GM08714 (cell line): ENCODE measurements at regions not wholly inside any gene's neighbourhood (a gene's known extent, or its start where the extent isn't known, plus 50 kb on each side); places are given as distances from the start of the nearest gene placed in this dataset.
"Not testable (repeated sequence)": the region's sequence is repeated elsewhere in the genome, so short reads cannot be mapped to it uniquely, and the experiment has no call there.

Experiments used
- H3K4me3 ChIP-seq: fragments of 200-500 bp; sonication (Bioruptor generic); 2 replicates; pipeline ENCODE4 v1.5.1; 2014; ENCODE audit warnings: mild to moderate bottlenecking, low read length, inconsistent platforms
- ZNF274 ChIP-seq: IDR thresholded peaks from 2 replicates; pipeline ENCODE4 v1.6.1; 2012; ENCODE audit warnings: mild to moderate bottlenecking, low read depth, low read length

GRCh38 chr2:48018480-48018879 is 112.2 kb upstream of the FBXO11 start:
- no peak overlapping the region for H3K4me3 ChIP-seq
- TF ChIP-seq ZNF274 = no peak

- H3K4me3 ChIP-seq = no peak overlapping the region
Observed at GRCh38 chr2:48026865-48027264, 120.6 kb upstream of the FBXO11 start.

DNA sequence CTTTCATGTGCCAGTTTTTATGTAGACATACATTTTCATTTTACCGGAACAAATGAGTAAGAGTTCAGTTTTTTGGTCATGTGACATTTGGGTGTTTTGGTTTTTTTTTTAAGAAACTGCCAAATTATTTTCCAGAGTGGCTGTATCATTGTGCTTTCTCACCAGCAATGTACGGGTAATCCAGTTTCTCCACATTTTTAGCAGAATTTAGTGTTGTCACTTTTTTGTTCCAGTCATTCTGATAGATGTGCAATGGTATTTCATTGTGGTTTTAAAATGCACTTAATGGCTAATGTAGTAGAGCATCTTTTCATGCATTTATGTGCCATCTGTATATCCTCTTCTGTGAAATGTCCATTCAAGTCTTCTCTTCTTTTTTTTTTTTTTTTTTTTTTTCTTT is 126.5 kb upstream of the FBXO11 start:
- no peak overlapping the region for H3K4me3 ChIP-seq
- TF ChIP-seq ZNF274 = no peak

More at GRCh38 chr2:48026865-48027264, 120.6 kb upstream of the FBXO11 start:
- no peak for TF ChIP-seq ZNF274

DNA sequence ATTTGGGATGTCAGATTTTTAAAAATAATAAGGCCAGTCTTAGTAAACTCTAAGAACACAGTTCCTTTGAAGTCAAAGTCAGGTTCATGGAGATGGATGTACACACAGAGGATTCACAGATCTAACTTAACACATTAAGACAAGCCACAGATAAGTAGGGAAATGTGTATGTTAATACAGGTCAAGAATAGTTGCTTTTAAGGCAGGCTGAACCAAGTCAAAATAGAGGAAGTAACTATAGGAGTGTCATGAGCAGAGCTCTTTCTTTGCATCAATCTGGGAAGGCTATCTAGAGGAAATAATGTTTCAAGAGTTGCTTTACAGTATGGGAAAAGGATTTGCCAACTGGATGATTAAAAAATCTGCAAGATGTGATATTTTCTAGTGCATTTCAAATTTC is 128.0 kb upstream of the FBXO11 start:
- TF ChIP-seq ZNF274 = no peak
- H3K4me3 ChIP-seq = no peak overlapping the region

DNA sequence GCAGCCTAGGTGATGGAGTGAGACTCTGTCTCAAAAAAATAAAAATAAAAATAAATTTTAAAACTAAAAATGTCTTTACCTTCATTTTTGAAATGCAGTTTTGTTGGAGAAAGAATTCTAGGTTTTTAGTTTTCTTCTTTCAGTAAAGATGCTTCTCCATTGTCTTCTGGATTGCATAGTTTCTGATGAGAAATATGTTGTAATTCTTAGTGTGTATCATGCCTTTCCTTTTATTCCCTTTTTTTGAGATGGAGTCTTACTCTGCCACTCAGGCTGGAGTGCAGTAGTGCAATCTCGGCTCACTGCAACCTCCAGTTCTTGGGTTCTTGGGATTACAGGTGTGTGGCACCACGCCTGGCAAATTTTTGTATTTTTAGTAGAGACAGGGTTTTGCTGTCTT is 130.0 kb upstream of the FBXO11 start:
- H3K4me3 ChIP-seq = no peak overlapping the region
- TF ChIP-seq ZNF274 = no peak

DNA sequence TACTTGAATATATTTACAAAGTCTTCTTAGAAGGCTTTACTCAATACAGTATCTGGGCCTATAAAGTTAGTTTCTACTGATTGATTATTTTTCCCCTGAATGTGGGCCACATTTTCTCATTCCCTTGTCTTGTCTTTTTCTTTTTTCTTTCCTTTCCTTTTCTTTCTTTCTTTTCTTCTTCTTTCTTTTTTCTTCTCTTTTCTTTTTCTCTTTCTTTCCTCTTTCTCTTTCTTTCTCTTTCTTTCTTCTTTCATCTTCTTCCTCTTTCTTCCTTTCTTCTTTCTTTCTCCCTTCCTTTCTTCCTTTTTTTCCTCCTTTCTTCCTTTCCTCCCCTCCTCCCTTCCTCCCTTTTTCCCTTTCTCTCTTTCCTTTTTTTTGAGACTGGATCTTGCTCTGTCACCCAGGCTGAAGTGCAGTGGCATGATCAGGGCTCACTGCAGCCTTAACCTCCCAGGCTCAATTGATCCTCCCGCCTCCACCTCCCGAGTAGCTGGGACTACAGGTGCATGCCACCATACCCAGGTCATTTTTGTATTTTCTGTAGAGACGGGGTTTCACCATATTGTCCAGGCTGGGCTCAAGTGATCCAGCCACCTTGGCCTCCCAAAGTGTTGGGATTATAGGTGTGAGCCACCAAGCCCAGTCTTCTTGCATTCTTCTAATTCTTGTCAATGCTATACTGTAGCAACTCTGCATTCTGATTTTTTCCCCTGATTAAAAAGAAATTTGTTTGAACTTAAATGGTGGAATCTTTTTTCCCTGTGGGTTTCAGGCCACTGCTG is 133.1 kb upstream of the FBXO11 start:
- TF ChIP-seq ZNF274 = no peak
- H3K4me3 ChIP-seq = no peak overlapping the region

GRCh38 chr2:48043131-48043700 is 136.9 kb upstream of the FBXO11 start:
- H3K4me3 ChIP-seq = no peak overlapping the region
- no peak for TF ChIP-seq ZNF274

DNA sequence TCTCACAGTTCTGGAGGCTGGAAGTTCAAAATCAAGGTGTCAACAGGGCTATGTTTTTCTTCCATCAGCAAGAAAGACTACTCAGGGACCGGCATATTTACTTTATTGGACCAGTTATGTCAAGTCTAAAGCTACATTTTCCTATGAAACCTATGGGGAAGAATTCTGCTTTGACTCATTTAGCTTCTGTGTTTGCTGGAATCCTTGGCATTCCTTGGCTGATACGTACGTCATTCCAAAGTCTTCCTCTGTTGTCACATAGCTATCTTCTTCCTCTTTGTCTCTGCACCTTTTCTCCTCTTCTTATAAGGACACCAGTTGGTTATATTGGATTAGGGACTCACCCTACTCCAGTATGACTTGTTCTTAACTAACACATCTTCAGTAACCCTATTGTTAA is 137.4 kb upstream of the FBXO11 start:
- H3K4me3 ChIP-seq = no peak overlapping the region
- no peak for TF ChIP-seq ZNF274

- no peak overlapping the region for H3K4me3 ChIP-seq
- no peak for TF ChIP-seq ZNF274
Observed at GRCh38 chr2:48045613-48046012, 139.3 kb upstream of the FBXO11 start.

- no peak for TF ChIP-seq ZNF274
- no peak overlapping the region for H3K4me3 ChIP-seq
Observed at GRCh38 chr2:48048476-48049171, 142.3 kb upstream of the FBXO11 start.

GRCh38 chr2:48049371-48049770 is 143.1 kb upstream of the FBXO11 start:
- H3K4me3 ChIP-seq = no peak overlapping the region
- no peak for TF ChIP-seq ZNF274

DNA sequence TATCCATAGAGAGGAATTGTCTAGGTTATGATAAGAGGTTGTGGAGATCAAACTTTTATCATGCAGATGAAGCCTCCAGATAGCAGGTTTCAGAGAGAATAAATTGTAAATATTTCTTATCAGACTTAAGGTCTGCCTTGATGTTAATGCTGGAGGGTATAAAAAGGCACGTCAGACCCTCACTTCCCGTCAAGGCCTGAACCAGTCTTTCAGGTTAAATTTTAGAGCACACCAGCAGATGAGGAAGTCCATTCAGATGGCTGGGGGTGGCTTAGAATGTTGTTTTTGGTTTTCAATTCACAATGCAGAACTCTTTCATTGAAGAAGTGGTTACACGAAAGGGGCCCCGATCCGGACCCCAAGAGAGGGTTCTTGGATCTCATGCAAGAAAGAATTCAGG is 144.4 kb upstream of the FBXO11 start:
- TF ChIP-seq ZNF274 = no peak

GRCh38 chr2:48059975-48060374 is 153.7 kb upstream of the FBXO11 start:
- TF ChIP-seq ZNF274 = no peak
- no peak overlapping the region for H3K4me3 ChIP-seq

More for the DNA sequence above, 144.4 kb upstream of the FBXO11 start:
- no peak overlapping the region for H3K4me3 ChIP-seq

- not testable (repeated sequence) for H3K4me3 ChIP-seq
Observed at GRCh38 chr2:48061656-48062055, 155.4 kb upstream of the FBXO11 start.

DNA sequence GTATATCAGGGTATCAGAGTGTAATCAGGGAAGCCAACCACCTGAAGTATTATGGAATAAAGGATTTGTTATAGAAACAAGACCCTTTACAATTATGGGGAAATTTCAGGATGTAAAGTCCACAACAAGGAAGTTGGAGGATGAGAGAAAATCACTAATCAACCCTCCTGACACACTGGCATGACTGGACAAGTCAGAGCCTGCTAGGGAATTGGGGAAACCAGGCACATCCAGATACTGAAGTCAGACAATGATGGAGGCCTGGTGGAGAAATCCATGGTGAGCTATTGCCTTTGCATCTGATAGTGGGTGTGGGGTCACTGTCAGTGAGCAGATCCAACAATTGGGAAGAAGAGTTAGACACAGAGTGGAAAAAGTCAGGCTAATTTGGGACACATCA is 158.8 kb upstream of the FBXO11 start:
- H3K4me3 ChIP-seq = no peak overlapping the region
- no peak for TF ChIP-seq ZNF274

DNA sequence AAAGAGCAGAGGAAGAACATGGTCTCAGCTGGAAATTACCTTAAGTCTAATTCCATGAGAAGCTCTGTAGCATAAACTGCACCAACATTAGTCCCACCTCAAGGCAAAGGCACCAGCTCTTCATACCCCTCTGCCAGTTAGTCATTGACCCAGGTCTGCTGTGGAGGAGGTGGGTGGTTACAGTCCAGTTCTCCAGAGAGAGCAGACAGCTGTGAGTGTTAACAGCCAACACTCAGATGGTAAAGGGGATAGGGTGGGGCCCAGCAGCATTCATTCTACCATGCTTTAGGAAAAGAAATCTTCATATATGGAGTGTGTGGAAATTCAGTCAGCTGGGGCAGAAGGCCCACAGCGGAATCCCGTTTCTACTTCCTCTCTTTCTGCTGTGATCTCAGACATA is 159.7 kb upstream of the FBXO11 start:
- H3K4me3 ChIP-seq = no peak overlapping the region
- no peak for TF ChIP-seq ZNF274
